HG03095 (cell line): ENCODE measurements at regions not wholly inside any gene's neighbourhood (a gene's known extent, or its start where the extent isn't known, plus 50 kb on each side); places are given as distances from the start of the nearest gene placed in this dataset.
"Not testable (repeated sequence)": the region's sequence is repeated elsewhere in the genome, so short reads cannot be mapped to it uniquely, and the experiment has no call there.

Experiments
- ATAC-seq: cut with Tn5 transposase; IDR thresholded peaks from one replicate; pipeline ENCODE4 v1.9.1; 2021; ENCODE audit warnings: moderate library complexity; ENCODE audit not compliant: unreplicated experiment

DNA sequence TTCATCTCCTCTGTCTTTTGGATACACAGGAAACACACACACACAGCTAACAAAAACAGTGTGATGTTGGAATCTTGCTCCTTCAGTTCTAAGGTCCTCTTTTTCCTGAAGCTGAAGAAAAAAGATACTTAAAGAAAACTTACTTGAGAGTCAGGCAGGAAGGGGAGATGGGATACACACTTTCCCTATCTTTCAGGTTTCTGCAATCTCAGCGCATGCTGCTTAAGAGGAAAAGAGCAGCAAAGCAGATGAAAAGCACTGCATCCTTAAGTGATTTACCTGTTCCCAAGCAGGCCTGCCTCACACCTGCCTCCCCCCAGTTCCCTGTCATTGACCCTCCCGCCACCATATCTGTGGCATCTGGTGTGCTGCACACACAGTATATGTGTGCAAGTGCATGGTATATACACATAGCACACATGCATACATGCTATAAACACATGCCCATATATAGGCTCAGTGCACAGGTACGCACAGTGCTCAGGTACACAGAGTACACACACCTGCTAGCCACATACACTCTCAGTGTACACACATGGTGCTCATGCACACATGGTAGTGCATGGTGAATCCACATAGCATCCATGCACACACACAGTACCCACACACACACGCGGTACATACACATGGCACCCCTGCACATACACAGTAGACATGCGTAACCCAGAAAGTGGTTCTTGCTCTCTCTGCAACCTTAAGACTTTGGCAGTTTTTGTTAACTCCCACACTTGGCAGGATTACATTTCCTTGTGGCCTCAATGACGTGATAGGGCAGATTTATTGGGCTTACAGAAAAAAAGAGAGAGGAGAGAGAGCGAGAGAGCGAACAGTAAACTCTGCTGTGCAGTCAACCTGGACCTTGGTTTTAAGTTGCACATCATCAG is 166.9 kb downstream of the TOMM20 start:
- ATAC-seq: peak; percentile 15

DNA sequence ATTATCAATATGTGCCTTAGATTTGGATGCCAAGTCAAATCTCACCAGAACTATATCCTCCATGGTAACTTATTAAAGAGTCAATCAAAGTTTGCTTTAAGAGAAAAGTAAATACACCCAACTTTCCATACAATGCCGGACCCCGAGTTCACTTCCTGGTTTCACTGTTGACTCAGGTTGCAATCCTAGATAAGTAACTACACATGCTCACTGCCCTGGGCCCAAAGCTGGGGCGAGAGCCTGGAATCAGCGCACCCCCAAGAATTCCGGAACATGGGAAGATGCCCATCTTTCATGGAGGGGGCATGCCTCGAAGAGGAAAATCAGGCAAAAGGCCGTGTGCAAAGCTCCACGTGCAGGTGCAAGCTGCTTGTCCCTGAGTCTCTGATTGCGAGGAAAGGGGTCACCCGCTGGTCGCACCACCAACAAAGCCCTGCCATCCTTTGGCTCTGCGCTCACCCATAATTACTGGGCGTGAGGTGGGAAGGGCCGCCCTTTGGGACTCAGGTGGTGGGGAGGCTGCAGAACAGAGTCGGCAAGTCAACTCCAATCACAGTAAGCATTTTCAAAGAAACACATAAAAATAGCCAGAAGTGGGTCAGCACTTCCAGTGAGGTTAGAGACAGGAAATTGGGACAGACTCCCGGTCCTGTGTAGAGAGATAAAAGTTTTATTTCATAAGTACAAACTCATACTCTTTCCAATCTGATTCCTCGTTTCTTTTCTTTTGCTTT is 167.7 kb downstream of the TOMM20 start:
- ATAC-seq: no peak

DNA sequence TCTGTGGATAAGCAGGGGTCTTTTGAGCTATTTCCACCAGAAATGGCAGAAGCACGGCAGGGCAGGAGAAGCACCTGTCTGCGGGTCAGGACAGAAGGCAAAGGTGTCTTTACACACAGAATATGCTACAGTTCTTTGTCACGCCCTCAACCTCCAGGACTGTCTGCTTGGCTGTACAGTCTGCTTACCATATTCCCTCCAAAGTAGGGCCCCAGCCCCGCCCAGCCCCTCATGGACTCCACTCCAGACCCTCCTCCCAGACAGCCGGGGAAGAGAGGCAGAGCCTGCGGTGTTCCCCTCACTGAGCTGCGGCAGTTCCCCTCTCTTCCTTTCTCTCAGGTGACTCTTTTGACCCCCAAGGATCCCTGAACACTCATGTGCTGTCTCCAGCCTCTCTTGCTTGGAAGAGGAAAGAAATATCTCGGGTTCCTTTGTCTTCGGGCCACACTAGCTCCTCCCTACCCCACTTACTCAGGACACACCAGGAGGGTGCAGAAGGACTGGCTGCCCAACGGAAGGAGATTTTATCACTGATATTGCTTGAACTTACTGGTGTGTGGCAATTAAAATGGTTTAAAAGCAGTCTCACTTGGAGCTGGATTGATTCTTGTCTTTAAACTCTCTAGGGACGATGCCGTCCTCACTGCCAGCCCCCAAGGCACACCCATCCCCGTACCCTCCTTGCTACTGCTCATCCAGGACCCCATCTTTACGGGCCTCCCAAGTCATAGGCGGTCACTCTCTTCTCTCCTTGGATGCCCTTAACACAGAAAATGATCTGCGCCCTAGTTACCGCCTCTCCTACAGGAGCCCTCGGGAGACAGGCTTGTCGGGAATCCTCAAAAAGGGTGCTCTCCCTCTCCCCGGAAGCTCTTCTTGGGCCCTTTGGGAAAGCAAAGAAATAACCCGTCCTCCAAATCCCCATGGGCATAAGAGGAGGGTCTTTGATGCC is 169.7 kb downstream of the TOMM20 start:
- ATAC-seq: no peak

DNA sequence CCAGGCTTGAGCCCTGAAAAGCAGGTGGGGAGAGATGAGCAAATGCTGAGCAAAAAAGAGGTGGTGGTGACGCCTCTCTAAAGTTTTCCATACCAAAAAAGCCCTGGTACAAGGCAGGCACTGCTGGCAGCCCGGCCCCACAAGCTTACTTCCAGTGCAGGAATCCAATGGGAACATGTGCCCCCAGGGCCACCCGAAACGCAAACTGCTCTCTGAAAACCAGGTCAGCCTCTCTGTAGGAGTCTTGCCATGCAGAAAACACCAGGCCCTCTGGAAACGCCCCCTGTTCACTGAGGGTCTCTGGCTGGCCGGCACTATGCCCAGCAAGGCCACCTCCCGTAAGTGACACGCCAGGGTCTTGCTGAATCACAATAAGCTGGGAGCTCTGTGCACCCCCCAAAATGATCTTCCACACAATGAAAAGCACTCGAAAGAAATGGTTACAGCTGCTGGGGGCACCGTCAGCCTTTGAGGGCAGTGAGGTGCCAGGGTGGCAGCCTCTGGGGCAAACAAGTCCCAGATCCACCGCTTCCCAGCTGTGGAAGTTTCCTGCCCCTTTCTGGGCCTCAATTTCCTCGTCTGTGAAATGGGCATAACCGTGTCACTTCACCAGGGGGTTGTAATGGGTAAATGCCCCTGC is 170.5 kb downstream of the TOMM20 start:
- no peak for ATAC-seq

DNA sequence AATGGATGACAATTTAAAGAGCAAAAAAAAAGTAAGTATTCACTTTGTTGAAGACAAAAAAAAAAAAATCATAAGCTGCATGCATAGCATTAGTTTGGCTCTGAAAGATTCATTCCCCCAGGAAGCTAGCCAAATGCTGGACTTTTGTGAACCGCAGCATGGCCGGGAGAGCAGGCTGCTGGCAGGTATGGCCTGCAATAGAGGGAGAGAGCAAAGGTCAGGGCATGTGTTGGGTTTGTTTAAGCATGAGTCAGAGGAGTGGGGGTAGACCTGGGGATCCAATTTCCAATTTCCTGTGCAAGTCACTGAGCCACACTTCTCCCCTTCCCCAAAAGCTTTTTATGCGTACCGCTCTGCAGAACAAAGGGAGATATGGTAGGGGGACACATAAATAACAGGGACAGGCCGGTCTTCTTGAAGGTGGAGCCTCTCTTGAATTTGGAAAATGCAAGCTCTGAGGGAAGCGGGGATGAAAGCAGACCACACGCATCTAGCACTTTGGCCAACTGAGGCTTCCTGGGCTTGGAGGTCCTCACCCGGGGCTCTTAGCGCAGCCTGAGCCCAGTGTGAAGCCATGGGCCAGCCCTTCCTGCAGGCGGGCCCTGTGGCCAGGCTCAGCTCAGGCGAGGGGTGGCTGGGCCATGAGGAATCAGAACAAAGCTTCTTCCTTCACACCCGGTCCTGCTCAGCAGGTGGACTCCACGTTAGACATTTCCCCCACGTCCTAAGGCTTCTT is 171.1 kb downstream of the TOMM20 start:
- no peak for ATAC-seq

DNA sequence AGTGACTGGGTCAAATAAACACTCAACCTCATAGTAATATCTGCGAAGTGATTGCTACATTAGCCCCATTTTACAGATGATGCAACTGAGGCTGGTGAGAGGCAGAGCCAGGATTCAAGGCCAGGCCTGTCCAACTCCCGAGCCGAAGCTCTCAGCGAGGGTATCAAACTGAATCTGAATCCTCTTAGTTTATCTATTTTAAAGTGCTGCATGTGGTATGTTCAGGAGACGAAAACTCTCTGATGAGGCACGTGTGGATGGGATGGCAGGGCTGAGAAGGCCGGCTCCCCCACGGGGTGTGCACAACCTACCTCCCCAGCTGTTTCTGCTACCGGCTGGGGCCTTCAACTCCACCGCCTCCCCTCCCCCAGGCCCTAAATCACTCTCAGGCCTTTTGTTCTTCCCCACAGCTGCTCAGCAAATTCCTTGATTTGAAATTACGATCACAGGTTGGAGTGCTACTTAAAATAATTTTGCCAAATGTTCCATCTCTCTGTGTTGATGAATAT is 171.8 kb downstream of the TOMM20 start:
- ATAC-seq: no peak

DNA sequence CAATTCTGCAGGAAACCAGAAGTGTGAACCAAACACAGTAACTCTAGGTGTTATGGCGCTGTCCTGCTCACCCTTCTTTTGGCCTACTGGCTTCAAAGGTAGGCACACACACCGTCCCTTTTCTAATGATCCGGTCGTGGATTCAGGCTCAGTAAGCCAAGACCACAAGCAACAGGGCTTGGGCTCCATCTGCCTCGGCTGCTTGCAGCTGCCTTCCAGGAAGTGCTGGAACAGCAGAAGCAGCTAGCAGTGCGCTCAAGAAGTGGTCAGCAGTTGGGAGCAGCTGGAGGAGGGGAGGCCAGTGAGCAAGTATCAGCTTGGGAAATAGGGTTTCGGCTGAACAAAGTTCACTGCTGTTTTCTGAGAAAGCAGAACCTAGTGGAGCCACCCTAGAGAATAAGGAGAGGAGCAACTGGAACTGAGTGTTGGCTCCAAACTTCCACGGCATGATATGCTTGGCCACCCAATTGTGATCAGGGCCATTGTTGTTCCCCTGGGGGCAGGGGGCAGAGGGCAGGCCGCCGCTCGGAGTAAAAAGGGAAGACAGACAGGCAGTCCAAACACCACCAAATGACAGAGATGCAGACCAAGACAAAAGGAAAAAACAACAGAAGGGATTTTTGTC is 173.4 kb downstream of the TOMM20 start:
- no peak for ATAC-seq

DNA sequence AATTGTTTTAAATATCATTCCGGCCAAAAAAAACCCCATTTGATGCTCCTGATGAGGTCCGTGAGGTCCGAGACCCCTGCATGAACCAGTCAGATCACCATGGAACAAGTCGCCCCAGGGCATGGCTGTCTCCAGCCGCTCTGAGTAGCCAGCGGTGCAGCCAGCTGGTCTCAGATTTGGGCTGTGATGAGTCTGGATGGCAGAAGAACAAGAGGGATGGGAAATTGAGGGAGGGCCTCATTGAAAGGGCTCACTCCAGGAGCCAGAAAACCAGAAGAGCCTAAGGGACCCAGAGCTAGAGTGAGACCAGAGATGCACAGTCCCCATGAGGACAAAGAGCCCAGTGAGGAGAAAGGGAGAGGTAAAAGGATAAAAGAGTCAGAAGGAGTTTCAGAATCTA is 174.0 kb downstream of the TOMM20 start:
- ATAC-seq: no peak

DNA sequence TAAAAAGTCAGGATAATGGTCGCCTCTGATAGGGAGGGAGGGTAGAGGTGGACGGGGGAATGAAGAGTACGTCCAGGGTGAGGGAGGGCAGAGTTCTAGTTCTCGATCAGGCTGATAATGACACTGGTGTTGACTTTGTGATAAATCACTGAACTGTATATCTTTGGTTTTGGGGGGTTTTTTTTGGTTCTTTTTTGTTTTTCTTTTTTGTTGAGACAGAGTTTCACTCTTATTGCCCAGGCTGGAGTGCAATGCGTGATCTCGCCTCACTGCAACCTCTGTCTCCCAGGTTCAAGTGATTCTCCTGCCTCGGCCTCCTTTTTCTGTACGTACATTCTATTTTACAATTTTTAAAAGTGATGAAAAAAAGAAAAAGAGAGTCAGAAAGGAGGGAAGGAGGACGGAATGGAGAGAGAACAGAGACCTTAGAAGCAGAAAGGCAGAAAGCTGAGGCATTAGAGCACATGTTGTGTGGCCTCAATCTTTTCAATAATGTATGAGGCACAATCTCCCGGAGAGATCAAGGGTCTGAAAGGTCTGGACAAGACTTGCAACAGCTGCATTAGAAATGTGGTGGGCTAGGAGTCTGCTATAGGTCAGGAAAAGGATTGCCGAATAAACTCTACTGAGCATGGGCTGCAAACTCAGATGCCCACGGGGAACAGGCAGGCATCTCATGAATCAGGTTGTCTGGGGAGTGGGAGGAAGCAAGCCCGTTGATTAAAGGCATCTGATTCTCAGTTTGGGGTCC is 174.8 kb downstream of the TOMM20 start:
- ATAC-seq: no peak

DNA sequence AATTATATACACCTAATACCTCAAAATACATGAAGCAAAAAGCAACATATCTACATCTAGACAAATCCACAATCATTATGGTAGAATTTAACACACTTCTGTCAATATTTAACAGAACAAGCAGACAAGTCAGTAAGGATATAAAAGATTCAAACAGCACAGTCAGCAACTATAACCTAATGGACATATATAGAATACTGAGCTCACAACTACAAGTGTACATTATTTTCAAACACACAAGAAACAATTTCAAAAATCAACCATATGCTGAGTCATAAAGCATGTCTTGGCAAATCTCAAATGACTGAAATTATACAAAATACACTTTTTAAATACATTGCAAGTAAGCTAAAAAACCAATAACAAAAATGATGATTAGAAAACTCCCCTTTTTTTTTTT is 178.0 kb downstream of the TOMM20 start:
- ATAC-seq: no peak

DNA sequence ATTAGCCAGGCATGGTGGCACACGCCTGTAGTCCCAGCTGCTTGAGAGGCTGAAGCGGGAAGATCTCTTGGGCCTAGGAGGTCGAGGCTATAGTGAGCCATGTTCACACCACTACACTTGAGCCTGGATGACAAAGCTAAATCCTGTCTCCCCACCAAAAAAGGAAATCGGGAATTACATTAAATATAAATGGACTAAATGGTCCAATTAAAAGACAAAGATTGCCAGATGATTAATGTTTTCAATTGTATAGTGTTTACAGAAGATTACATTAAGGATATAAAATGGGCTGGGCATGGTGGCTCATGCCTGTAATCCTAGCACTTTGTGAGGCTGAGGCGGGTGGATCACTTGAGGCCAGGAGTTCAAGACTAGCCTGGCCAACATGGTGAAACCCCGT is 179.1 kb downstream of the TOMM20 start:
- not testable (repeated sequence) for ATAC-seq

DNA sequence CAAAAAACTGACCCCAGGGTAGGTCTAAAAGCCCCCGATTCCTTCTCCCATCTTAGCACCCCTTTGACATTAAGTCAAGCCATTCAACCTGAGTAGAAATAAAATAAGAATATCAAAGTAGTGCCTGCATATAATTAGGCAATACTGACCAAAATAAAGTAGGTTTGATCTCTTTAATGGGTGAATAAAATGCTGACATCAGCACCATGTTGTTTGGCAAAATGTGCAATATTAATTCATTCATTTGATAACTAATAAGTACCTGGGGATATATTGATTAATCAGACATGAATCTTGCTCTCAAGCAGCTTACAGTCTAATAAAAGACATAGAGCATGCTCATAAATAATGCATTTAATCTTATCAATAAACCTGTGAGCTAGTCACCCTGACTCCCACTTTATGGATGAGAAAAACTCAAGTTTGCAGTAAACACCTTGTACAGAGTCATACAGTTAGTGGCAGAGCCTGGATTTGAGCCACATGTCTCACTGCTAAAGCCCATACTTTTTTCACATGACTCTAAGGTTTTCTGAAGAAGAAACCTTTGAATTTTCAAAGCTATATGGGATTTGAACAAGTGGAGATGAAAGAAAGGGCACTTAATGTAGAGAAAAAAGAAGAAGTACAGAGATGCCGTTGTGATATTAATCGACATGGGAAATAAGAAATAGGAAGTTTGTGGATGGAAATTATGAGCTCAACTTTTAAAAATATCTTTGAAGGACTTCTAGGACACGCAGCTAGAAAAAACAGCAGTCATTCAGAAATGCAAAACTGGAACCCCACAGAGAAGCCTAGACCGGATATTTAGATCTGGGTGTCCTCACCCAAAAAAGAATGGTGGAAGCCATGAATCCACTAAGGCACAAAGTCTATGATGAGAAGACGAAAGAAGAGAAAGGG is 183.9 kb downstream of the TOMM20 start:
- no peak for ATAC-seq

DNA sequence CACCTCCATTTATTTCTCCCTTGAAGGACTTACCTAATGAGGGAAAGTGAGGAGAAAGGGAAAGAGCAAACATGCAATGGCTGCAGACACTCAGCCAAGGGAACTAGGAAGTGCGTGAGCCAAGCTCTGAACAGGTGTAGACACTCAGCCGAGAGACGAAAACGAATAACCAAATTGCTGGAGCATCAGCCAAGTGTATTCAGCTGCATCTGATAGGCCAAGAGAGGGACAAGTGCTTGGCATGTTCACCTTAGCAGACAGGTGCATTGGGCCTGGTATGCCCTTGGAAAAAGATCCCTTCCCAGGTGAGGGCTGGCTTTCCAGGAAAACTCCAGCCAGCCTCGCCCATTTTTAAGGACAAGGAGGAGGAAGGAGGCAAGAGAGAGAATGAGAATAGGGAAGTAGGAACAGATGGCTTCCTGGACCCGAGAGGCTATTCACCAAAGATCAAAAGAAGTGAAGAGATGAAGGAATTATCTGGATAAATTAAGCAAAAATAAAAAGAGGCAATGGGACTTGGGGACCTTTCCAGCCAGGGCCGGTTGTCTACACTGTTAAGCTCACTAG is 184.7 kb downstream of the TOMM20 start:
- ATAC-seq: no peak

DNA sequence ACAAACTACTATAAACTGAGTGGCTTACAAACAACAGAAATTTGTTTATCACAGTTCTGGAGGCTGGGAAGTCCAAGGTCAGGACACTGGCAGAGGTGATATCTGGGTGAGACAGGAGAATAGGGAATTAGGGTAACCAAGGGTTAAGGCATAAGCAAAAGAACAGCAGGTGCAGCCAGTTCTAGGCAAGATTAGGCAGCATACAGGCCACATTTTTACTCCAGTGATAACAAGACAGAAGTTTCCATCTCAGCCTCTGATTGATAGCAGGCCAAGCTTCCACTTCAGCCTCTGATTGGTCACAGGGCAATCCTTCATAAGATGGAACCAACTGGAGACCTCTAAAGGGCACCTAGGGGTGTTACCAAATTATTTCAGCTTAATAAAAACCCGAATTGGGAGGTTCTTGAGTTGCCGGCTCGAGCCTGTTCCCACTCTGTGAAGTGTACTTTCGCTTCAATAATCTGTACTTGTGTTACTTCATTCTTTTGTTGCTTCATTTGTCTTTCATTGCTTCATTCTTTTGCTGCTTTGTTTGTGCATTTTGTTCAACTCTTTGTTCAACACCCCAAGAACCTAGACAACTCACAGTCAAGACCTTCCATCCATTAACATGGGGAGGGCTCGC is 185.6 kb downstream of the TOMM20 start:
- ATAC-seq: no peak

DNA sequence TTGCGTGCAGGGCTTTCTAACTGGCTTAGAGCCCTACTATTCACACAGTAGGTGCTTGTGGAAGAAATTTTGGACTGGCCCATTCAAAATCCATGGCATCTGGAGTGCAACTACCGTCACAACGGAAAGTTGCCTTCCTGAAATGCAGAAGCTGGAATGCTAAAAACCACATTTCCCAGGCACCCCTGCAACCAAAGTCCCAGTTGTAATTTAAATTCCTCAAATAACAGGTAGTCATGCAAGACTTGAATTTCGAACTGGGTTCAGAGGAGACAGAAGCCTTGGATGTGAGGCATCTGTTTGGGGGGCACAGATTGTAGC is 186.7 kb downstream of the TOMM20 start:
- no peak for ATAC-seq

DNA sequence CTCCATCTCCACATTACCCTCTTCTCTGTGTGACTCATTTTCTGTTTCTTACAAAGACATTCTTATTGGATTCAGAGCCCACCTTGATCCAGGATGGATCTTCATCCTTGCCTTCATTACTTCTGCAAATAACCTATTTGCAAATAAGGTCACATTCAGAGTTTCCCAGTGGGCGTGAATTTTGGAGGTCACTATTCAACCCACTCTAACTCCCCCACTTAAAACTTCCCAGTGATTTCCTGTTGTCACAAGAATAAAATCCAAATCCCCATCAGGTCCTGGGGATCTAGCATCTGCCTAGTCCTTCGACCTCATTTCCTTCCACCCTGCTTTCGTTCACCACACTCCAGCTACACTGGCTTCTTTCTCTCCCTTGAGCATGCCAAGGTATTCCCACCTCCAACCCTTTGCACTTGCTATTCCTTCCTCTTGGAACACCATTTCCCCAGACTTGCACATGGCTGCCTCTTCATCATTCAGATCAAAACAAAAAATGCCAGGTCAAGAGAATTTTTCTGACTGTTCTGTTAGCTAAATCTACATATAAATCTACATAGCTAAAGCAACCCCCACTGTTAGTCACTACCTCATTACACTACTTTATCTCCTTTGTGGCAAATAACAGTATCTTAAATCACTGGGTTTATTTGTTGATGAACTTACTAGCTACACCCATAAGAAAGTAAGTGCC is 187.2 kb downstream of the TOMM20 start:
- no peak for ATAC-seq
